PC-9 (cell line): ENCODE measurements at regions not wholly inside any gene's neighbourhood (a gene's known extent, or its start where the extent isn't known, plus 50 kb on each side); places are given as distances from the start of the nearest gene placed in this dataset.

Source experiments
- BruUV-seq: library from RNA; stranded (reverse); fragments of 400-500 nt; replicated peaks from 2 replicates; lab custom pipeline; 2021; lab: Mats Ljungman, UMichigan
- CTCF ChIA-PET: fragments of 300-600 bp; sonication (Branson Sonifier 250); formaldehyde crosslinking; loops from one replicate; lab custom pipeline; 2022; ENCODE audit warnings: antibody characterized with exemption; lab: Charles Lee
- POLR2A ChIA-PET: fragments of 300-600 bp; sonication (Branson Sonifier 250); formaldehyde crosslinking; loops from one replicate; lab custom pipeline; 2022; ENCODE audit warnings: antibody characterized with exemption; ENCODE audit not compliant: unreplicated experiment; lab: Charles Lee
- DNase-seq, 2 experiments: peaks; one replicate each; pipeline versions ENCODE4 v3.0.0 to v3.0.0-alpha.2; 2015 to 2022; ENCODE audit warnings: mixed read lengths in 1 of 2
- H2AFZ ChIP-seq: fragments of 200-600 bp; sonication (generic); 2 replicates; pipeline ENCODE4 v1.8.1; 2017; ENCODE audit warnings: antibody characterized with exemption
- H3F3A ChIP-seq: fragments of 200-600 bp; sonication (generic); 2 replicates; pipeline ENCODE4 v1.8.1; 2017; ENCODE audit warnings: antibody characterized with exemption, mild to moderate bottlenecking, low read depth; ENCODE audit not compliant: insufficient read depth
- H3K27ac ChIP-seq: fragments of 200-600 bp; sonication (generic); 2 replicates; pipeline ENCODE4 v1.6.1; 2016; ENCODE audit warnings: mixed run types
- H3K27me3 ChIP-seq: fragments of 200-600 bp; sonication (generic); 2 replicates; pipeline ENCODE4 v1.6.1; 2016; ENCODE audit warnings: low read depth, mixed run types; ENCODE audit not compliant: insufficient read depth
- H3K36me3 ChIP-seq: fragments of 200-600 bp; sonication (generic); 2 replicates; pipeline ENCODE4 v1.6.1; 2016; ENCODE audit warnings: low read depth, mixed run types
- H3K4me1 ChIP-seq: fragments of 200-600 bp; sonication (generic); replicated peaks from 2 replicates; pipeline ENCODE4 v1.6.1; 2016; ENCODE audit warnings: mixed run types; ENCODE audit not compliant: insufficient read depth
- H3K4me2 ChIP-seq: fragments of 200-600 bp; sonication (generic); 2 replicates; pipeline ENCODE4 v1.6.1; 2017; ENCODE audit warnings: mixed run types
- H3K4me3 ChIP-seq: fragments of 200-600 bp; sonication (generic); 2 replicates; pipeline ENCODE4 v1.6.1; 2016; ENCODE audit warnings: mixed run types
- H3K79me2 ChIP-seq: fragments of 200-600 bp; sonication (generic); 2 replicates; pipeline ENCODE4 v1.6.1; 2017; ENCODE audit warnings: low read depth, mixed run types
- H3K9me2 ChIP-seq: fragments of 200-600 bp; sonication (generic); 2 replicates; pipeline ENCODE4 v1.8.1; 2017; ENCODE audit warnings: mild to moderate bottlenecking; ENCODE audit not compliant: insufficient read depth
- H3K9me3 ChIP-seq: fragments of 200-600 bp; sonication (generic); 2 replicates; pipeline ENCODE4 v1.8.1; 2016; ENCODE audit warnings: low read depth; ENCODE audit not compliant: insufficient read depth
- H4K20me1 ChIP-seq: fragments of 200-600 bp; sonication (generic); 2 replicates; pipeline ENCODE4 v1.8.1; 2017; ENCODE audit not compliant: insufficient read depth
- CTCF ChIP-seq: fragments of 200-600 bp; sonication (generic); conservative IDR thresholded peaks from 2 replicates; pipeline ENCODE4 v1.6.1; 2017; ENCODE audit warnings: mixed run types, antibody characterized with exemption, mild to moderate bottlenecking, moderate library complexity
- EZH2 ChIP-seq: fragments of 200-600 bp; sonication (generic); IDR thresholded peaks from 2 replicates; pipeline ENCODE4 v1.8.0; 2017; ENCODE audit warnings: antibody characterized with exemption, low read depth
- intact Hi-C: fragments of 100-400 bp; cut with micrococcal nuclease; formaldehyde crosslinking; loops from one replicate; pipeline ENCODE4 v1.10.0; 2022; ENCODE audit not compliant: unreplicated experiment

- DNase-seq, result no peak
- Histone ChIP-seq H3K36me3 (no peaks in the 10 kb centered on the region), H4K20me1 (no peaks in the 10 kb centered on the region), H3K27ac (no peak overlapping the region), H3K9me3 (no peaks in the 10 kb centered on the region), H3K27me3 (no peaks in the 10 kb centered on the region), H2AFZ (no peak overlapping the region), H3K9me2 (no peaks in the 10 kb centered on the region), H3K4me3 (no peak overlapping the region), H3K4me2 (no peak overlapping the region), H3F3A (no peaks in the 10 kb centered on the region), H3K4me1 (0 out of 2 replicates have a peak, but pooled peaks cover 4% of the 10 kb centered on the region), H3K79me2 (no peaks in the 10 kb centered on the region)
- CTCF ChIA-PET, result no interaction called here
- intact Hi-C loops, result no loop called here
- TF ChIP-seq EZH2 (no peak), CTCF (no peak)
- BruUV-seq, result no TSS peak
- POLR2A ChIA-PET, result interaction anchor here (0.5 kb wide), 1 partner anchor 277 kb away, joined by 6 read pairs; no protein-coding TSS in a partner anchor
These were observed 1343.8 kb upstream of the LRRTM1 start for GRCh38 chr2:81648370-81648769.

- Histone ChIP-seq H3F3A (no peaks in the 10 kb centered on the region), H2AFZ (no peak overlapping the region), H3K27ac (no peak overlapping the region), H3K4me3 (no peak overlapping the region), H3K4me2 (no peak overlapping the region), H3K4me1 (0 out of 2 replicates have a peak, but pooled peaks cover 4% of the 10 kb centered on the region), H4K20me1 (no peaks in the 10 kb centered on the region), H3K9me2 (no peaks in the 10 kb centered on the region), H3K79me2 (no peaks in the 10 kb centered on the region), H3K9me3 (no peaks in the 10 kb centered on the region), H3K27me3 (no peaks in the 10 kb centered on the region), H3K36me3 (no peaks in the 10 kb centered on the region)
- no peak for DNase-seq
- ChIA-PET POLR2A (interaction anchor here (0.5 kb wide), 1 partner anchor 277 kb away, joined by 6 read pairs; no protein-coding TSS in a partner anchor), CTCF (no interaction called here)
- intact Hi-C loops, result no loop called here
- no peak for TF ChIP-seq EZH2
- no peak for TF ChIP-seq CTCF
- no TSS peak for BruUV-seq
These were observed 1343.2 kb upstream of the LRRTM1 start for GRCh38 chr2:81647715-81648230.

- no peak overlapping the region for H3K27ac ChIP-seq
- intact Hi-C loops, result no loop called here
- H4K20me1 ChIP-seq, result no peaks in the 10 kb centered on the region
- H3K9me3 ChIP-seq, result no peaks in the 10 kb centered on the region
- H2AFZ ChIP-seq, result no peak overlapping the region
- no peak overlapping the region for H3K4me2 ChIP-seq
- POLR2A ChIA-PET, result no interaction called here
- H3F3A ChIP-seq, result no peaks in the 10 kb centered on the region
- H3K27me3 ChIP-seq, result no peaks in the 10 kb centered on the region
- no peak for TF ChIP-seq EZH2
- no peak for TF ChIP-seq CTCF
- no TSS peak for BruUV-seq
- no peaks in the 10 kb centered on the region for H3K9me2 ChIP-seq
- 0 out of 2 replicates have a peak, but pooled peaks cover 4% of the 10 kb centered on the region for H3K4me1 ChIP-seq
- CTCF ChIA-PET, result no interaction called here
- DNase-seq, result no peak
- H3K79me2 ChIP-seq, result no peaks in the 10 kb centered on the region
- no peaks in the 10 kb centered on the region for H3K36me3 ChIP-seq
- H3K4me3 ChIP-seq, result no peak overlapping the region
These were observed 1341.3 kb upstream of the LRRTM1 start for GRCh38 chr2:81645745-81646301.
